Motor neuron (in vitro differentiated cells): ENCODE measurements at regions not wholly inside any gene's neighbourhood (a gene's known extent, or its start where the extent isn't known, plus 50 kb on each side); places are given as distances from the start of the nearest gene placed in this dataset.

Experiments
- ATAC-seq, 8 experiments: fragments of 200-7000 bp; cut with Tn5 transposase; replicated peaks in 6 of 8; 2 replicates each; pipeline ENCODE4 v1.8.0; 2021; ENCODE audit warnings: mild to moderate bottlenecking in 8 of 8, moderate library complexity in 8 of 8
- H3K27ac ChIP-seq, 2 donors: fragments of 250-450 bp; sonication (Bioruptor Pico); 2 replicates each; pipeline ENCODE4 v1.9.0; 2021; ENCODE audit warnings: antibody characterized with exemption in 2 of 2, mild to moderate bottlenecking in 2 of 2, moderate library complexity in 1 of 2
- H3K4me1 ChIP-seq, 2 donors: fragments of 250-450 bp; sonication (Bioruptor Pico); replicated peaks in 1 of 2; 2 replicates each; pipeline ENCODE4 v1.6.1; 2021; ENCODE audit warnings: antibody characterized with exemption in 2 of 2, mild to moderate bottlenecking in 2 of 2, moderate library complexity in 1 of 2
- H3K4me3 ChIP-seq, 5 donors: fragments of 250-450 bp; sonication (Bioruptor Pico); 2 replicates each; pipeline ENCODE4 v1.9.0; 2021; ENCODE audit warnings: antibody characterized with exemption in 5 of 5, mild to moderate bottlenecking in 5 of 5, moderate library complexity in 4 of 5
- WGBS, 10 experiments: fragments of 450-650 bp; shearing (Covaris generic); methylation state at CpG; one replicate each; pipeline ENCODE4 v1.0.0; 2022; 5-methylcytosine and 5-hydroxymethylcytosine counted together
- in situ Hi-C, 9 experiments: fragments of 400-800 bp; cut with MboI; loops; one replicate each; pipeline ENCODE4 v1.15.0; 2021; ENCODE audit warnings: low sequenced_read_pairs in 9 of 9, low pct_unique_long_range_greater_than_20kb in 2 of 9; ENCODE audit not compliant: unreplicated experiment in 9 of 9

GRCh38 chr1:209443361-209443931 is 140.1 kb upstream of the CAMK1G start:
- WGBS, 10 experiments = 0 to 100% (median 73%) methylated on average over 1 to 5 of the region's 5 CpGs
- H3K27ac ChIP-seq = no peak overlapping the region
- peaks cover 0 to 3% of the 10 kb centered on the region in 2 donors for H3K4me1 ChIP-seq
- in situ Hi-C loops = no loop called here
- peak in 2 of 8 experiments; percentile 32 to 33 for ATAC-seq
- H3K4me3 ChIP-seq = no peak overlapping the region

GRCh38 chr1:209443975-209444651 is 139.4 kb upstream of the CAMK1G start:
- Histone ChIP-seq H3K4me3 (no peak overlapping the region), H3K4me1 (peaks cover 0 to 3% of the 10 kb centered on the region in 2 donors), H3K27ac (no peak overlapping the region)
- ATAC-seq = peak in 3 of 8 experiments; percentile 48 to 92 (median 91)
- 0 to 88% (median 24%) methylated on average over 1 to 3 of the region's 3 CpGs for WGBS, 10 experiments
- in situ Hi-C loops = no loop called here

GRCh38 chr1:209444961-209445360 is 138.6 kb upstream of the CAMK1G start:
- WGBS, 10 experiments = 25 to 100% (median 83%) methylated on average over 1 to 3 of the region's 3 CpGs; no CpG with 5 or more reads in 3 of the 10 experiments
- no peak for ATAC-seq
- in situ Hi-C loops = no loop called here
- Histone ChIP-seq H3K4me1 (peaks cover 0 to 3% of the 10 kb centered on the region in 2 donors), H3K4me3 (no peak overlapping the region), H3K27ac (no peak overlapping the region)

- 82 to 98% (median 93%) methylated on average over 3 to 5 of the region's 5 CpGs; no CpG with 5 or more reads in 4 of the 10 experiments for WGBS, 10 experiments
- H3K4me3 ChIP-seq = no peak overlapping the region
- in situ Hi-C loops = no loop called here
- peaks cover 0 to 3% of the 10 kb centered on the region in 2 donors for H3K4me1 ChIP-seq
- no peak for ATAC-seq
- no peak overlapping the region for H3K27ac ChIP-seq
Measured at GRCh38 chr1:209445576-209445975, 137.9 kb upstream of the CAMK1G start.

GRCh38 chr1:209446356-209446755 is 137.2 kb upstream of the CAMK1G start:
- in situ Hi-C loops = no loop called here
- no peak overlapping the region for H3K27ac ChIP-seq
- H3K4me1 ChIP-seq = no peaks in the 10 kb centered on the region
- H3K4me3 ChIP-seq = no peak overlapping the region
- no peak for ATAC-seq
- WGBS, 10 experiments = 40 to 100% (median 100%) methylated on average over 1 of the region's 1 CpG; no CpG with 5 or more reads in 5 of the 10 experiments

- Histone ChIP-seq H3K27ac (peak overlapping the region; percentile 74 to 78), H3K4me1 (peaks cover 51 to 57% of the 10 kb centered on the region in 2 donors), H3K4me3 (no peak overlapping the region)
- WGBS, 10 experiments = 29 to 92% (median 51%) methylated on average over 1 to 2 of the region's 2 CpGs; no CpG with 5 or more reads in 2 of the 10 experiments
- in situ Hi-C loops = no loop called here
- peak in 2 of 8 experiments; percentile 30 to 38 for ATAC-seq
Measured at GRCh38 chr1:209454340-209454994, 129.0 kb upstream of the CAMK1G start.

GRCh38 chr1:209455145-209455544 is 128.4 kb upstream of the CAMK1G start:
- WGBS, 10 experiments = 0 to 31% (median 16%) methylated on average over 1 to 3 of the region's 3 CpGs; no CpG with 5 or more reads in 4 of the 10 experiments
- in situ Hi-C loops = no loop called here
- ATAC-seq = peak in 7 of 8 experiments; percentile 49 to 84 (median 71)

GRCh38 chr1:209455661-209456358 is 127.7 kb upstream of the CAMK1G start:
- Histone ChIP-seq H3K4me1 (peaks cover 54 to 63% of the 10 kb centered on the region in 2 donors), H3K4me3 (no peak overlapping the region), H3K27ac (peak overlapping the region; percentile 74 to 78)
- peak; percentile 53 to 85 (median 73) for ATAC-seq
- in situ Hi-C loops = no loop called here
- 6 to 100% (median 19%) methylated on average over 1 to 6 of the region's 6 CpGs; no CpG with 5 or more reads in 2 of the 10 experiments for WGBS, 10 experiments

More at GRCh38 chr1:209455145-209455544, 128.4 kb upstream of the CAMK1G start:
- Histone ChIP-seq H3K27ac (peak overlapping the region; percentile 74 to 78), H3K4me3 (no peak overlapping the region), H3K4me1 (peaks cover 54 to 63% of the 10 kb centered on the region in 2 donors)

GRCh38 chr1:209456878-209457277 is 126.6 kb upstream of the CAMK1G start:
- peak in 5 of 8 experiments; percentile 57 to 80 (median 73) for ATAC-seq
- 0 to 40% (median 23%) methylated on average over 1 of the region's 1 CpG; no CpG with 5 or more reads in 4 of the 10 experiments for WGBS, 10 experiments
- H3K4me3 ChIP-seq = no peak overlapping the region
- peak overlapping the region; percentile 72 to 74 for H3K27ac ChIP-seq
- in situ Hi-C loops = no loop called here
- H3K4me1 ChIP-seq = peaks cover 54 to 63% of the 10 kb centered on the region in 2 donors

- H3K4me1 ChIP-seq = peaks cover 54 to 63% of the 10 kb centered on the region in 2 donors
- no peak overlapping the region for H3K4me3 ChIP-seq
- in situ Hi-C loops = no loop called here
- 57 to 93% (median 70%) methylated on average over 1 to 6 of the region's 6 CpGs; no CpG with 5 or more reads in 1 of the 10 experiments for WGBS, 10 experiments
- peak in 3 of 8 experiments; percentile 21 to 33 (median 30) for ATAC-seq
- H3K27ac ChIP-seq = peak overlapping the region; percentile 72 to 74
Measured at GRCh38 chr1:209457401-209458125, 126.0 kb upstream of the CAMK1G start.

GRCh38 chr1:209458921-209459320 is 124.6 kb upstream of the CAMK1G start:
- no peak for ATAC-seq
- in situ Hi-C loops = no loop called here
- H3K4me3 ChIP-seq = no peak overlapping the region

GRCh38 chr1:209461168-209461567 is 122.3 kb upstream of the CAMK1G start:
- no peak for ATAC-seq
- in situ Hi-C loops = no loop called here
- no peak overlapping the region for H3K4me3 ChIP-seq
- peaks cover 31 to 39% of the 10 kb centered on the region in 2 donors for H3K4me1 ChIP-seq
- H3K27ac ChIP-seq = no peak overlapping the region

More at GRCh38 chr1:209458921-209459320, 124.6 kb upstream of the CAMK1G start:
- Histone ChIP-seq H3K27ac (no peak overlapping the region), H3K4me1 (peaks cover 51 to 61% of the 10 kb centered on the region in 2 donors)
- 43 to 92% (median 79%) methylated on average over 1 to 3 of the region's 3 CpGs; no CpG with 5 or more reads in 1 of the 10 experiments for WGBS, 10 experiments
